Large intestine (tissue), 3 donors: ENCODE measurements at regions not wholly inside any gene's neighbourhood (a gene's known extent, or its start where the extent isn't known, plus 50 kb on each side); places are given as distances from the start of the nearest gene placed in this dataset.

ENCODE experiments used
- DNase-seq, 2 donors: peaks; one replicate each; pipeline versions ENCODE4 v3.0.0 to v3.0.0-alpha.2; 2013
- H3K27ac ChIP-seq: one replicate; pipeline ENCODE4 v1.5.1; 2013; ENCODE audit warnings: low read length
- H3K27me3 ChIP-seq: 2 replicates; pipeline ENCODE4 v1.6.1; 2013; ENCODE audit warnings: low read length; ENCODE audit not compliant: control insufficient read depth, insufficient read depth
- H3K36me3 ChIP-seq: 2 replicates; pipeline ENCODE4 v1.6.1; 2013; ENCODE audit warnings: low read length; ENCODE audit not compliant: control insufficient read depth, insufficient read depth
- H3K4me1 ChIP-seq: one replicate; pipeline ENCODE4 v1.6.1; 2013; ENCODE audit warnings: low read length; ENCODE audit not compliant: control insufficient read depth, insufficient read depth
- H3K4me3 ChIP-seq: one replicate; pipeline ENCODE4 v1.5.1; 2013; ENCODE audit warnings: low read length
- H3K9me3 ChIP-seq: one replicate; pipeline ENCODE4 v1.6.1; 2013; ENCODE audit warnings: mild to moderate bottlenecking, low read depth, low read length, moderate library complexity; ENCODE audit not compliant: control insufficient read depth
- WGBS: methylation state at CpG from one replicate; pipeline ENCODE4 v1.1.5; 2013; ENCODE audit warnings: low lambda C conversion rate; ENCODE audit not compliant: insufficient coverage; 5-methylcytosine and 5-hydroxymethylcytosine counted together

DNA sequence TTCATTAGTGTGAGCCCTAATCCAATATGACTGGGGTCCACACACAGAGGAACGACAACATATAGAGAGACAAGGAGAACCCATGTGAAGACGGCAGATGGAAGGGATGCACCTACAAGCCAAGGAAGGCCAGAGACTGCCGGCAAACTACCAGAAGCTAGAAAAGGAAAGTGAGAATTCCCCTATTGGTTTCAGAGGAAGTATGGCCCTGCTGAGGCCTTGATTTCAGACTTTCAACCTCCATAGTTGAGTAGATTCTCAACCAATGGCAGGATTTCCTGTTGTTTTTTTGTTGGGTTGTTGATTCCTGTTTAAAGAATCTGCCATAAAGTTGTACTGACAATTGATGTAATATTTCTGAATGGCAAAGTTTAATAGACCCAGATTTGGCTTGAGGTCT lies 241.5 kb downstream of the SATB2 start:
- no peak overlapping the region for H3K27ac ChIP-seq
- H3K27me3 ChIP-seq, result no peaks in the 10 kb centered on the region
- no peaks in the 10 kb centered on the region for H3K4me1 ChIP-seq
- peaks cover 3% of the 10 kb centered on the region for H3K9me3 ChIP-seq
- no peaks in the 10 kb centered on the region for H3K36me3 ChIP-seq
- no CpG with 5 or more reads among the region's 3 CpGs for WGBS
- DNase-seq, result no peak
- H3K4me3 ChIP-seq, result no peak overlapping the region

- H3K4me3 ChIP-seq, result no peak overlapping the region
- no peaks in the 10 kb centered on the region for H3K27me3 ChIP-seq
- no peak overlapping the region for H3K27ac ChIP-seq
- H3K9me3 ChIP-seq, result peaks cover 3% of the 10 kb centered on the region
- no peak for DNase-seq
- H3K36me3 ChIP-seq, result no peaks in the 10 kb centered on the region
- WGBS, result no CpG with 5 or more reads among the region's 2 CpGs
- no peaks in the 10 kb centered on the region for H3K4me1 ChIP-seq
Observed at GRCh38 chr2:199207011-199207410, 250.7 kb downstream of the SATB2 start.

DNA sequence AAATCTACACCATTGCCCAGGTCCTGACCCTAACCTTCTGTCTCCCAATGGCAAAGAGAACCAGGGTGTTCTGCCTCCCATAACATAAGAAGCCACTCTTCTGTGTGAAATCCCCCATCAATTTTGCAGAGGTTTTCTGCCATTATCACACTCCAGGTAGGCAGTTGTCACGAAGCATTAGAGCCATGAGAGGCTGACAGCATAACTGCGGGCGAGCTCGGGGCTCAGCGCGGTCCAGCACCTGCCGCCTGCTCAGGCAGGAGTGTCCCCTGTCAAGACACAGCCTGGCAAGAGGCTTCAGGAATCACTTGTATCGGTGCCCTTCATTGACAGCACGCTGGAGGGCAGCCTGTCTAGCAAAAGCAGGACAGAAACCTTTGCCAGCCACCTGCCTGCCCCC lies 251.2 kb downstream of the SATB2 start:
- WGBS, result no CpG with 5 or more reads among the region's 9 CpGs
- no peak overlapping the region for H3K27ac ChIP-seq

GRCh38 chr2:199202964-199203363 lies 254.8 kb downstream of the SATB2 start:
- H3K9me3 ChIP-seq, result no peaks in the 10 kb centered on the region
- 100% methylated on average over 1 of the region's 5 CpGs for WGBS

More for the DNA sequence above, 251.2 kb downstream of the SATB2 start:
- DNase-seq, result no peak
- Histone ChIP-seq H3K9me3 (no peaks in the 10 kb centered on the region), H3K4me3 (no peak overlapping the region), H3K36me3 (no peaks in the 10 kb centered on the region), H3K4me1 (no peaks in the 10 kb centered on the region), H3K27me3 (no peaks in the 10 kb centered on the region)

DNA sequence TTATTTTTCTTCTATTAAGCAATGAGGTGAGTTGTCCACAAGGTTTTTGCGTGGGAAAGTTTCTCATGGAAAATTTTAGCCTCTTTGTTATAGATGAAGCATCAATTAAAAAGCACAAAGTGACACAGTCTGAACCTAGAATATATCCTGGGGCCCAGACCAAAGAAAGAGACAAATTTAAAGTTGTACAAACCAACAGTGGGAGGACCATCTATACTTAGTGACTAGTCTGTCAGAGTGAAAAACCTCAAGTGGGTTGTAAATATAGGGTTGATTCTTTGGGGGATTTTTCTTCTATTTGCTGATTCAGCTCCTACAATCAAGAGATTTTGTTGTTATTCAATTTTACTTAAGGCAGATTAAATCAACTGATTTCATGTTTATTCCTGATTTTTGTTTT lies 256.2 kb downstream of the SATB2 start:
- H3K27ac ChIP-seq, result no peak overlapping the region
- no peaks in the 10 kb centered on the region for H3K9me3 ChIP-seq
- H3K27me3 ChIP-seq, result no peaks in the 10 kb centered on the region
- 88% methylated on average over 1 of the region's 1 CpG for WGBS
- H3K36me3 ChIP-seq, result no peaks in the 10 kb centered on the region
- H3K4me3 ChIP-seq, result no peak overlapping the region
- H3K4me1 ChIP-seq, result no peaks in the 10 kb centered on the region
- DNase-seq, result no peak

More at GRCh38 chr2:199202964-199203363, 254.8 kb downstream of the SATB2 start:
- H3K27ac ChIP-seq, result no peak overlapping the region
- no peaks in the 10 kb centered on the region for H3K27me3 ChIP-seq
- no peaks in the 10 kb centered on the region for H3K4me1 ChIP-seq
- H3K36me3 ChIP-seq, result no peaks in the 10 kb centered on the region
- no peak overlapping the region for H3K4me3 ChIP-seq
- DNase-seq, result no peak

- no CpG with 5 or more reads among the region's 1 CpG for WGBS
- Histone ChIP-seq H3K4me3 (no peak overlapping the region), H3K27ac (no peak overlapping the region), H3K9me3 (no peaks in the 10 kb centered on the region), H3K27me3 (no peaks in the 10 kb centered on the region), H3K4me1 (no peaks in the 10 kb centered on the region), H3K36me3 (no peaks in the 10 kb centered on the region)
- DNase-seq, result no peak
Observed at GRCh38 chr2:199199797-199200196, 257.9 kb downstream of the SATB2 start.

DNA sequence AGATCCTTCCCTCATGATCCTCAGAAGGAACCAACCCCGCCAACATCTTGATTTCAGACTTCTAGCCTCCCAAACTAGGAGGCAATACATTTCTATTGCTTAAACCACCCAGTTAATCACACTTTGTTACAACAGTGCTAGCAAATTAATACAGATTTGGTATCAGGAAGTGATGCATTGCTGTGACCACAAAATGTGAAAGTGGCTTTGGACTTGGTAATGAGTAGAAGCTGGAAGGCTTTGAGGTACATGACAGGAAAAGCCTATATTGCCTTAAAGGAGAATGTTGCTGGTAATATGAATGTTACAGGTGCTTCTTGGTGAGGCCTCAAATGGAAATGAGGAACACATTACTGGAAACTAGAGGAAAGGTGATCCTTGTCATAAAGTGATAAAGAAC lies 260.3 kb downstream of the SATB2 start:
- H3K9me3 ChIP-seq, result no peaks in the 10 kb centered on the region
- no peaks in the 10 kb centered on the region for H3K27me3 ChIP-seq
- no peak for DNase-seq
- H3K4me3 ChIP-seq, result no peak overlapping the region
- H3K36me3 ChIP-seq, result no peaks in the 10 kb centered on the region
- no peak overlapping the region for H3K27ac ChIP-seq
- H3K4me1 ChIP-seq, result no peaks in the 10 kb centered on the region
- no CpG with 5 or more reads among the region's 1 CpG for WGBS

- no CpG with 5 or more reads among the region's 3 CpGs for WGBS
- no peak overlapping the region for H3K4me3 ChIP-seq
Observed at GRCh38 chr2:199196686-199197085, 261.1 kb downstream of the SATB2 start.

DNA sequence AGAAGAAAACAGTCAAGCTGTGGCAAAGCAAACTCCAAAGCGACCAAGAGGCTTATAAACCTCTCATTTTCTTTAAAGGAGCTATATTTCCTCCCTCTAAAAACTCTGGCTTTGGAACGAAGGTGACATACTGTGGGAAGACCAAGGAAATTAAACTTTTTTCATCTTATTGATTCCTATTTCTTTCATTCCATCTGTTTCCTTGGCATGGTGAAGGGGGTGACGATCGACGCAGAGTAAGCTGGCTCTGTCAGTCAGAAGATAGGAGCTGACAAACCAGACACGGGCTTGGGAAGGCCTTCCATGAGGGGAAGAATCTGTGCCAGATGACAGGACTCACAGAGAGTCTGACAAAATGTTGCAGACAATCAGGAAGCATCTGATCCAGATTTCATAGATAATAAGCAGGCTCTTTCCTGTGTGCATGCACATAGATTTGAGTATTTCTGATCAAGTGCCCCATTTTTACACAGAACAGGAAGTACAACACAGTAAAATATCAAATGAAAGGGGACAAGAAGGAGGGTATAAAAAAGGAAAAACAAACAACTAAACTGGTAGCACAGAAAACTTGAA lies 261.7 kb downstream of the SATB2 start:
- Histone ChIP-seq H3K4me1 (no peaks in the 10 kb centered on the region), H3K9me3 (no peaks in the 10 kb centered on the region), H3K27ac (no peak overlapping the region), H3K27me3 (no peaks in the 10 kb centered on the region), H3K4me3 (no peak overlapping the region), H3K36me3 (no peaks in the 10 kb centered on the region)
- 100% methylated on average over 1 of the region's 6 CpGs for WGBS
- DNase-seq, result no peak

More at GRCh38 chr2:199196686-199197085, 261.1 kb downstream of the SATB2 start:
- no peak for DNase-seq
- Histone ChIP-seq H3K27ac (no peak overlapping the region), H3K4me1 (no peaks in the 10 kb centered on the region), H3K27me3 (no peaks in the 10 kb centered on the region), H3K9me3 (no peaks in the 10 kb centered on the region), H3K36me3 (no peaks in the 10 kb centered on the region)

GRCh38 chr2:199191461-199191860 lies 266.3 kb downstream of the SATB2 start:
- H3K4me1 ChIP-seq, result no peaks in the 10 kb centered on the region
- H3K36me3 ChIP-seq, result no peaks in the 10 kb centered on the region
- no peak overlapping the region for H3K4me3 ChIP-seq
- no peaks in the 10 kb centered on the region for H3K27me3 ChIP-seq
- no peaks in the 10 kb centered on the region for H3K9me3 ChIP-seq
- no peak overlapping the region for H3K27ac ChIP-seq
- WGBS, result 0% methylated on average over 1 of the region's 8 CpGs
- no peak for DNase-seq

DNA sequence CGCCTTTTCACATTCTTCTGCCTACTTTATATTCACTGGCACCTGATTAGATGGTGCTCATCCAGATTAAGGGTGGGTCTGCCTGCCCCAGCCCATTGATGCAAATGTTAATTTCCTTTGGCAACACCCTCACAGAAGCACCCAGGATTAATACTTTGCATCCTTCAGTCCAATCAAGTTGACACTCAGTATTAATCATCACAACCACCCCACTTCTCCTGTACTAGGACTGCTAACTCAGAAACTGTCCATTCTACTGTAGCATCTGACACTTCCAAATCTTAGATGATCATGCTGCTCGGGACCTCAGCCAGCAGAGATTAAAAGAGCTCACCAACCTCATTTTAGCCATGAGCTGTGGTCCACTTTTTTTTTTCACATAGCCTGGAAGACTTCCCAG lies 268.5 kb downstream of the SATB2 start:
- Histone ChIP-seq H3K9me3 (no peaks in the 10 kb centered on the region), H3K27me3 (no peaks in the 10 kb centered on the region), H3K4me1 (no peaks in the 10 kb centered on the region), H3K36me3 (no peaks in the 10 kb centered on the region), H3K27ac (no peak overlapping the region), H3K4me3 (no peak overlapping the region)
- no peak for DNase-seq
- WGBS, result 100% methylated on average over 1 of the region's 2 CpGs
